ENCODE measurements at regions not wholly inside any gene's neighbourhood (a gene's known extent, or its start where the extent isn't known, plus 50 kb on each side); places are given as distances from the start of the nearest gene placed in this dataset.
"Not testable (repeated sequence)": the region's sequence is repeated elsewhere in the genome, so short reads cannot be mapped to it uniquely, and the experiment has no call there.

DNA sequence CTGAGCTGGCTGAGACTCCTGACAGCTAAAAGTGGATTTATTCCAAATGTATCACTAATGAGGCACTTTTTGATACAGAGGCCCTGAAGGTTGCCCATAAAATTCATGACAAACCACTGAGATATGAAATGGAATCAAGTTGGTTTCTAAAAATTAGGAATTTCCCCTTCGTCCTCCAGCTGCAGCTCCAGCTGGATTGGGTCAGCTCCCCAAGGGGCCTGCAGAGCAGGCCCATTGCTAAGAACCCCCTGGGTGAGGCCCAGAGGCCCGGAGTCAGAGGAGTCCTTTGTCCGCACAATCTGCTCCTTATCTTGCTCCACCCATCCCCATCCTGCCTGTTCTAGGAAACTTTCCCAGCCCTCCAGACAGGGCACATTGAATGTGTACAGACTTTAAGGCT is 163.5 kb upstream of the TOP1 start:
- ATAC-seq (no peak), DNase-seq (no peak)
- no peaks in the 10 kb centered on the region for H3K9me3 Mint-ChIP-seq (ENCODE audit: insufficient read depth)
- CTCF ChIA-PET = no interaction called here
- POLR2A ChIA-PET = no interaction called here
- peaks cover 6% of the 10 kb centered on the region for H3K27me3 Mint-ChIP-seq (ENCODE audit: low read depth)
- H3K4me1 Mint-ChIP-seq (ENCODE audit: low read depth) = no peaks in the 10 kb centered on the region
- no peaks in the 10 kb centered on the region for H3K36me3 Mint-ChIP-seq (ENCODE audit: low read depth)
- no peak overlapping the region for H3K27ac Mint-ChIP-seq
- no peak overlapping the region for H3K4me3 Mint-ChIP-seq

DNA sequence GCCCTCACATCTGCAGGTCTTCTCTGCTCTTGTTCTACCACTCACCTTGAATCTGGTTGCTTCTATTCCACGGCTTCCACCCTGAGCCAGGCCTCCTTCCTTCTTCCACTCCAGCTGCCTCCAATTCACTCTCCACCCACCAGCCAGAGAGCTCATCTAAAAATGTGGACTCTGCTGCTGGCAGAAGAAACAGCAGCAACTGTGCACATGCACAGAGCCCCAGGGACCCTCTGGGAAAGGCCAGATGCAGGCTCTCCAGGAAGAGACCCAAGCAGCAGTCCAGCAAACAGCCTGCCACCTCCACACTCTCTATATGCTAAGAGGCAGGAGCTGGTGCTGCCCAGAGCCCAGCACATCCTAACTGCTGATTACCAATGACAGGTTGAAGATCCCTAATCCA is 162.6 kb upstream of the TOP1 start:
- H3K9me3 Mint-ChIP-seq (ENCODE audit: insufficient read depth) = no peaks in the 10 kb centered on the region
- CTCF ChIA-PET = no interaction called here
- POLR2A ChIA-PET = no interaction called here

DNA sequence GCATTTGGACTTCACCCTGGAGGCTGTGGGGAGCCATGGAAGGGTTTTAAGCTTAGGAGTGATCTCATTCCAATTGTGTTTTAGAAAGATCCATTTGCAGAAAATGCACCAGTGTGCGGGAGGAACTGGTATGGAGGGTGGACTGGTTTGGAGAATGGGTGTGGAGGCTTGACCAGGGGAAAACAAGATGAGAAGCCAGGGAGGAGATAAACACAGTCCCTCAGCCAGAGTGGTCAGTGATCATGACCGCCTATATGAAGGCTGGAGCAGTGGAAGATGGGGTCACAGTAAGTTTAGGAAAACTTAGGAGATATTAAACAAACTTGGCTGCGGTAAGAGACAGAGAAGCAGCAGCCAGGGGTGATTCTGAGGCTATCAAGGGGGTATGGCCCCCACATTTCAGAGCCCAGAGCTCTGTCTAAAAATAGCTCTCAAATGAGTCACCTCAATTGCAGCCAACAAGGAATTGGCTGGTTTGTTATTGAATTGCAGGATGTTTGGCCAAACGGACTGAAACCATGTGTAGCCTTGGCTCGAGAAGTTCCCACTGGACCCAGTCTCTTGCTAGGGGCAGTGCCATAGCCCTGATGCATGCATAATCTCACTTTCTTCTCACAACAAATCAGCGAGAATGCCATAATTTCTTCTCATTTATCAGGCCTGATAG is 159.9 kb upstream of the TOP1 start:
- ChIA-PET CTCF (interaction anchor here (0.8 to 2.3 kb wide), 3 partner anchors 8 to 94 kb away, joined by 3 to 7 read pairs (median 7); no protein-coding TSS in a partner anchor), POLR2A (no interaction called here)
- no peak overlapping the region for H3K27ac Mint-ChIP-seq
- DNase-seq (no peak), ATAC-seq (no peak)
- H3K36me3 Mint-ChIP-seq (ENCODE audit: low read depth) = no peaks in the 10 kb centered on the region
- H3K4me3 Mint-ChIP-seq = no peak overlapping the region
- no peaks in the 10 kb centered on the region for H3K4me1 Mint-ChIP-seq (ENCODE audit: low read depth)
- peaks cover 9% of the 10 kb centered on the region for H3K27me3 Mint-ChIP-seq (ENCODE audit: low read depth)
- no peaks in the 10 kb centered on the region for H3K9me3 Mint-ChIP-seq (ENCODE audit: insufficient read depth)

More for the DNA sequence above, 162.6 kb upstream of the TOP1 start:
- ATAC-seq = no peak
- H3K4me1 Mint-ChIP-seq (ENCODE audit: low read depth) = no peaks in the 10 kb centered on the region
- H3K27me3 Mint-ChIP-seq (ENCODE audit: low read depth) = peaks cover 6% of the 10 kb centered on the region
- no peak overlapping the region for H3K4me3 Mint-ChIP-seq
- H3K27ac Mint-ChIP-seq = no peak overlapping the region
- no peaks in the 10 kb centered on the region for H3K36me3 Mint-ChIP-seq (ENCODE audit: low read depth)
- no peak for DNase-seq

DNA sequence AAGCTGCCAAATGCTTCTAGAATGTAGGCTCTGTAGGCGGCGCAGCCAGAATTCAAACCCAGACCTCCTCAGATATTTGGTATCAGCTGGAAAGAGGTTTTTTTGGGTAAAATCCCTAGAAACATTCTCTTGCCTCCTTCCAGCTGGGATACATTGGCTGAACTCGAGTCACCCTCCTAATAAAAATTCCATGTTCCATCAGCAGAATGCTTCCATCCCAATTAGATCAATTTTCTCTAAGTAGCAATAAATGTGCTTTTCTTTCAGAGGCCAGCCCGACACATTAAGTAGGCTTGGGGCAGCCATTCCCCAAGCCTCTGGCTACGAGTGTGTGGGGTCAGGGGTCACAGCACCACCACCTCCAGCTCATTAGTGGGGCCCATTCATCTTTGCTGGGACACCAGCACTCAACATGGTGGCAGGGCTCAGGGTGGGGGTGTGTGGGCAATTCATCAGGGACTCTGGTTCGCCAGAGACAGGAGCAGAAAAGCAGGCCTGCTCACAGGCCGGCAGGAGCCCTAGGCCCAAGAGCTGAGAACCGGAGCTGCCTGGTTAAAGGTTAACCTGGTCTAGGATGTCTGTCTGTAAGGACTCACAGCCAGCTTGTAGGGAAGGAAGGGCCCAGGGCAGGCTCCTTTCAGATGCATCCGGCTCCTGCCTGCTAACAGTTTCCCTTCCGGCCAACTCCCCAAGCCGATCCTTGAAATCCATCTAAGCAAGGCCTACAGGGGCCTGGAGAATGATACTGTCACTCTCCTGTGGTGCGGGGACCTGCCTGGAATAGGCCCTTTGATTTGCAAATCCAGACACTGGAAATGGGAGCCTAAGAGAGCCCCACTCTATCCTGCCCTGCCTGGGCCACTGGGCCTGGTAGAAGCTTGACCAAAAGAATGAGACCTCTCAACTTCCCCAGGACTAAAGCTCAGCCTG is 159.1 kb upstream of the TOP1 start:
- Mint-ChIP-seq H3K27me3 (ENCODE audit: low read depth) (peaks cover 9% of the 10 kb centered on the region), H3K36me3 (ENCODE audit: low read depth) (no peaks in the 10 kb centered on the region), H3K9me3 (ENCODE audit: insufficient read depth) (no peaks in the 10 kb centered on the region), H3K4me3 (no peak overlapping the region), H3K27ac (no peak overlapping the region), H3K4me1 (ENCODE audit: low read depth) (no peaks in the 10 kb centered on the region)
- no peak for ATAC-seq
- ChIA-PET CTCF (interaction anchor here (0.8 to 2.3 kb wide), 3 partner anchors 8 to 93 kb away, joined by 3 to 7 read pairs (median 7); no protein-coding TSS in a partner anchor), POLR2A (no interaction called here)
- DNase-seq = no peak

DNA sequence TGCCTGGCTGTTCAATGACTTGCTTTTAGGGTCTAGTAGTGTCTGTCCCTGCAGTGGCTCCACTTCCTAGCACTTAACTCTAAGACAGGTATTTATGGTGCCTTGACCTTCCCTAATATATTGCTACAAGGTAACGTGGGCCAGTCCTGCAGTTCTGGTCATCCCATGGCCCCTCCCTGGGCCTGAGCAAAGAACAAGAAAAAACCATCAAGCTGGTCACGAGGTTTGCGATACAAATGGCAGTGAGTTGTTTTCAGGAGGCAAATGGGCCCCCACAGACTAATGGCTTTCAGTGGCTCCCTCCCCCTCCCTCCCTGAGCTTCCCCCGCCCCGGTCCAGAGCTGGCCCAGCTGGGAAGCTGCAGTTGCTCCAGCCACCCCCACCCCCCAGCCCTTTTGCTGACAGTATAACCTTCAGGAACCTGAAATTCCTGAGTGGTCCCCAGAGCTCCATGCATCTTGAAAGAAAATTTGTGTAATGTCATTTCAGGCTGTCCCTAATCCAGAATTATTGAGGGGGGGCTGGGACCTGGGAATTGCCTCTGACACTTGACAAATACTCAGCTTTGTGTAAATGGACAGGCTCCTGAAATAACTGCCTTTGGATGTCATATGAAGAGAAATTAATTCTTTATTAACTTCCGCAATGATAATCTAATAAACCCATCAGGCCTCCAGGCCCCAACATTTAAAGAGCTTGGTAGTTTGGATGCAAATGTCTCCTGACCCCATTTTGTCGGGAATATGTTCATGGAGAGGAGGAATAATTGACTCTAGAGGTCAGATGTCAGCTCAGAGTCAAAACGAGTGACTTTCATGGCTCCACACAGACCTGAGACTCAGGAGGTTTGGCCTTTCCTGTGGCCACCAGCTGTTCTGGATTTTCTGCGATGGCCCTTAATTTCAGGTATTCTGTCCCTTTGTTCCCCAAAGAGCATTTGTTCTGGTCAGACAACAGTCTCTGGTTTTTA is 153.2 kb upstream of the TOP1 start:
- peaks cover 5% of the 10 kb centered on the region for H3K9me3 Mint-ChIP-seq (ENCODE audit: insufficient read depth)

DNA sequence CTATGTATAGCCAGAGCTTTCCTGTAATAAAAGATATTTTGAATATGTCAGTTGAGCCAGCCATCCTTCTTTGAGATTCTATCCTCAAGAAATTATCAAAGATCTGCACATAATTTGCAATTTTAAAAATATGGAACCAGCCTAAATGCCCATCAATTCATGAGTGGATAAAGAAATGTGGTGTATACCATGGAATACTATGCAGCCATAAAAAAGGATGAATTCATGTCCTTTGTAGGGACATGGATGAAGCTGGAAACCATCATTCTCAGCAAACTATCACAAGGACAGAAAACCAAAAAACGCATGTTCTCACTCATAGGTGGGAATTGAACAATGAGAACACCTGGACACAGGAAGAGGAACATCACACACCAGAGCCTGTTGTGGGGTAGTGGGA is 150.5 kb upstream of the TOP1 start:
- Mint-ChIP-seq H3K36me3 (ENCODE audit: low read depth) (peaks cover 20% of the 10 kb centered on the region), H3K4me1 (ENCODE audit: low read depth) (peaks cover 31% of the 10 kb centered on the region)
- H3K27ac Mint-ChIP-seq; POLR2A ChIA-PET; DNase-seq; H3K4me3 Mint-ChIP-seq; H3K9me3 Mint-ChIP-seq (ENCODE audit: insufficient read depth); H3K27me3 Mint-ChIP-seq (ENCODE audit: low read depth); CTCF ChIA-PET; ATAC-seq: not testable (repeated sequence)

More for the DNA sequence above, 153.2 kb upstream of the TOP1 start:
- H3K4me3 Mint-ChIP-seq = no peak overlapping the region
- ATAC-seq (no peak), DNase-seq (no peak)
- H3K4me1 Mint-ChIP-seq (ENCODE audit: low read depth) = peaks cover 6% of the 10 kb centered on the region
- no peak overlapping the region for H3K27ac Mint-ChIP-seq
- ChIA-PET POLR2A (no interaction called here), CTCF (interaction anchor here (1.1 kb wide), 1 partner anchor 88 kb away, joined by 5 read pairs; no protein-coding TSS in a partner anchor)
- peaks cover 7% of the 10 kb centered on the region for H3K36me3 Mint-ChIP-seq (ENCODE audit: low read depth)
- H3K27me3 Mint-ChIP-seq (ENCODE audit: low read depth) = peaks cover 7% of the 10 kb centered on the region

DNA sequence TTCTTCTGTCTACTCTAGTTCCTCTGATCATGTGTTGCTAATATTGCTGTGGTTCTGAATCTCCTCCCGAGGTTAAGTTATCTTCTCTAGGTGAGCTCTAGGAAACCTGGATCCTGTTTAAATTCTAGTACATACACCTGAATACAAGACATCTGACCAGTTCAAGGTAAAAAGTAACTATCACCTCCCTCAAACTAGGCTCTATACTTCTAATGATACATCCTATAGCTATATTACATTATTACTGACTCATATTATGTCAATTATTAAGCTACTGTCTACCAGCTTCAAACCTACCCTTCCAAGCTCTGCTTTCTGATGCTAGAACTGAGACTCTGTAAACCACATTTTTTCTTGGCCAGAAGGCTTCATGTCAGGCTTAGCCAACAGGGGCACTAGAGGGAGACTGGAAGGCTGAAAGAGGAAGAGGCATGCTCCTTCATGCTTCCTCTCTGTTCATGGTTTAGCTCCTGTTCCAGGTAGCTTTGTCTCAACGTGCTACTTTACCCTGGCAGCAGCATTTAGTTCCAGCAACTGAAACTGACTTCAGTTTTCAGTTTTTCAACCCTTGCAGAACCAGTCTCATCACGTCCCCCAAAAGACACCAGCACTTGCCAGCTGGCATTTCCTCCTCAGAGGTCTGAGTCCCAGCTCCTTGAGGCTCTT is 148.4 kb upstream of the TOP1 start:
- POLR2A ChIA-PET = interaction anchor here (0.6 to 0.9 kb wide), 2 partner anchors 9 to 293 kb away, joined by 3 to 4 read pairs; no protein-coding TSS in a partner anchor
- CTCF ChIA-PET = interaction anchor here (0.8 to 1.6 kb wide), 8 partner anchors 9 to 229 kb away, joined by 3 to 7 read pairs (median 4); no protein-coding TSS in a partner anchor

DNA sequence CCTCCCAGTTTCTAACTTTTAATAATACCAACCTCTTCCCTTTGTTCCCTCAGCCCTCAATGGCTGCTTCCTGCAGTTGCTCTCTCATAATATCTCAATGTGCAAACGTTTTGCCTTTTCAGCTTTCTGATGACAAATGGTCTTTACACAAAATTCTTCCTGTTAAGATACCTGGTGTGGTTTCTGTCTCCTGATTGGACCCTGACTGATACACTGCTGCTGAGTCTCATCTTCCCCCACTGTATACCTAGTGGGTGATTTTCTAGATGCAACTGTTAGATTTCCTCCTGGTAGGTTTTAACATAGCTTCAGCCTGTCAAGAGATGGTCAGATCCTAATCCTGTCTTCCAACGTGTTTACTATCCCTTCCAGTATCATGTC is 147.9 kb upstream of the TOP1 start:
- H3K36me3 Mint-ChIP-seq (ENCODE audit: low read depth) = peaks cover 25% of the 10 kb centered on the region
- no peak for ATAC-seq
- H3K27me3 Mint-ChIP-seq (ENCODE audit: low read depth) = peaks cover 3% of the 10 kb centered on the region
- no peak overlapping the region for H3K4me3 Mint-ChIP-seq
- H3K4me1 Mint-ChIP-seq (ENCODE audit: low read depth) = peaks cover 44% of the 10 kb centered on the region
- CTCF ChIA-PET = interaction anchor here (0.8 to 1.6 kb wide), 7 partner anchors 9 to 228 kb away, joined by 3 to 7 read pairs (median 3); no protein-coding TSS in a partner anchor
- POLR2A ChIA-PET = interaction anchor here (0.6 to 0.9 kb wide), 2 partner anchors 9 to 294 kb away, joined by 3 to 4 read pairs; no protein-coding TSS in a partner anchor
- no peak for DNase-seq
- peak overlapping the region; percentile 45 for H3K27ac Mint-ChIP-seq
- H3K9me3 Mint-ChIP-seq (ENCODE audit: insufficient read depth) = peaks cover 5% of the 10 kb centered on the region

More for the DNA sequence above, 148.4 kb upstream of the TOP1 start:
- peaks cover 44% of the 10 kb centered on the region for H3K4me1 Mint-ChIP-seq (ENCODE audit: low read depth)
- ATAC-seq = no peak
- H3K27me3 Mint-ChIP-seq (ENCODE audit: low read depth) = peaks cover 3% of the 10 kb centered on the region
- peak overlapping the region; percentile 45 for H3K27ac Mint-ChIP-seq
- peaks cover 5% of the 10 kb centered on the region for H3K9me3 Mint-ChIP-seq (ENCODE audit: insufficient read depth)
- DNase-seq = no peak
- H3K4me3 Mint-ChIP-seq = no peak overlapping the region
- H3K36me3 Mint-ChIP-seq (ENCODE audit: low read depth) = peaks cover 25% of the 10 kb centered on the region

DNA sequence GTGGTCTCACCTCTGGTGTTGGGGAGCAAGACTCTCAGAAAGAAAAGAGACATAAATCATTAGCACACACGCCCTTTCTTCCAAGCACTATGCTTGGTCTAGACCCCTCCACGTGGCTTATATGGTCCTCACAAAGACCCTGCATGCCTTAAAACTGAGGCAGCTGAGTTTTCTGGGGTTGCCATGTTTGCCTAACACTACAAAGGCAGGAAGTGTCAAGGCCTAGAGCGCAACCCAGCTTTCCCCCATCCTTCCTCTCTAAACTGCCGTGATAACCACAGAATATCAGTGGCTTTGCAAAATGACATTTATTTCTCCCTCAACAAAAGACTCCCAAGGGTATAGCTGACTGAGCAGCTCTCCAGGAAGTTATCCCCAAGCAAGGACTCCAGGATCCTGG is 146.5 kb upstream of the TOP1 start:
- Mint-ChIP-seq H3K27me3 (ENCODE audit: low read depth) (peaks cover 3% of the 10 kb centered on the region), H3K4me3 (peak overlapping the region; percentile 53), H3K36me3 (ENCODE audit: low read depth) (peaks cover 25% of the 10 kb centered on the region), H3K27ac (peak overlapping the region; percentile 87), H3K4me1 (ENCODE audit: low read depth) (peaks cover 44% of the 10 kb centered on the region), H3K9me3 (ENCODE audit: insufficient read depth) (peaks cover 5% of the 10 kb centered on the region)
- ChIA-PET CTCF (no interaction called here), POLR2A (no interaction called here)
- DNase-seq (peak; percentile 62), ATAC-seq (peak; percentile 80)

DNA sequence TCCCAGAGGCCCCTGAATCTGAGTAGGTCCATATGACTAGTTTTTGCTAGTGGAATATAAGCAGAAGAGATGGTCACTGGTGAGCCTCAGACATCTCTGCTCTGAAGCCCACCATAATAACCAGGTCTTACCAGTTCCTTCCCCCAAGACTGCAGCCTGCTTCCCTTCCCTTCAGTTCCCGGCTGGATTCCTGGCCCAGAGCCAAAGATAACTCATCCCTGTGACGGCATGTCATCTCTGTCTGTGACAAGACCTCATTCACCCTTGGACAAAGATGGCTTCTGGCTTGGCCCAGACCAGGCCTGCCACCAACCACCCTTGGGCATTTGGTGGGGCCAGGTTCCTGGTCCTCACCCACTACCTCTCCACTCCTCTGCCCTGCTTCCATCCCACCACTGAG is 145.5 kb upstream of the TOP1 start:
- DNase-seq (no peak), ATAC-seq (no peak)
- ChIA-PET POLR2A (no interaction called here), CTCF (no interaction called here)
- Mint-ChIP-seq H3K4me1 (ENCODE audit: low read depth) (peaks cover 44% of the 10 kb centered on the region), H3K36me3 (ENCODE audit: low read depth) (peaks cover 20% of the 10 kb centered on the region), H3K27ac (peak overlapping the region; percentile 87), H3K4me3 (no peak overlapping the region), H3K27me3 (ENCODE audit: low read depth) (peaks cover 3% of the 10 kb centered on the region), H3K9me3 (ENCODE audit: insufficient read depth) (no peaks in the 10 kb centered on the region)

DNA sequence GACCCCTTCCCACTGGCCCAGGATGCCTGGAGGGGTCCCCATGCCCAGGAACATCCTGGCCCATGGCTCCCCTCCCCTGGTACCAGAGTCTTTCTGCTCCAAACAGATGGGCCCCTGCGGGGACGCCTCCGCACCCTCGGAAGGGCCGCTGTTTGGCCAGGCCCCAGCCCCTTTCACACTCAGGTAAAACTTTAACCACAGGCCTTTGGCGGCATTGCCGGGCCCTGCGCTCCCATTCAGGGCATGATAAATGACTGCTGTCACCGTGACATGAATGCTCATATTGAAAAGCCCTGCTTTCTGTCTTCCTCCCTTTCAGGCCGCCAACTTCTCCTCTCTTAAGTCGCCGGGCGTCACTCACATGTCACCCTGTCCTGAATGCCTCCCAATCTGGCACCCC is 141.5 kb upstream of the TOP1 start:
- no peak for DNase-seq
- H3K27me3 Mint-ChIP-seq (ENCODE audit: low read depth) = peaks cover 1% of the 10 kb centered on the region
- POLR2A ChIA-PET = no interaction called here
- H3K9me3 Mint-ChIP-seq (ENCODE audit: insufficient read depth) = no peaks in the 10 kb centered on the region
- peaks cover 38% of the 10 kb centered on the region for H3K4me1 Mint-ChIP-seq (ENCODE audit: low read depth)
- H3K27ac Mint-ChIP-seq = no peak overlapping the region
- CTCF ChIA-PET = no interaction called here
- no peak overlapping the region for H3K4me3 Mint-ChIP-seq
- H3K36me3 Mint-ChIP-seq (ENCODE audit: low read depth) = peaks cover 7% of the 10 kb centered on the region
- ATAC-seq = no peak
